GM21381 (cell line): ENCODE measurements at regions not wholly inside any gene's neighbourhood (a gene's known extent, or its start where the extent isn't known, plus 50 kb on each side); places are given as distances from the start of the nearest gene placed in this dataset.
"Not testable (repeated sequence)": the region's sequence is repeated elsewhere in the genome, so short reads cannot be mapped to it uniquely, and the experiment has no call there.

ENCODE experiments used
- ATAC-seq: cut with Tn5 transposase; IDR thresholded peaks from one replicate; pipeline ENCODE4 v1.9.1; 2021; ENCODE audit warnings: mild to moderate bottlenecking, moderate library complexity; ENCODE audit not compliant: unreplicated experiment

- no peak for ATAC-seq
These were observed 161.2 kb downstream of the C9orf50 start for GRCh38 chr9:129459547-129460322.

- ATAC-seq = no peak
These were observed 162.0 kb downstream of the C9orf50 start for GRCh38 chr9:129458663-129459546.

GRCh38 chr9:129458155-129458661, 162.7 kb downstream of the C9orf50 start:
- ATAC-seq = no peak

- ATAC-seq = no peak
These were observed 163.5 kb downstream of the C9orf50 start for GRCh38 chr9:129457325-129457779.

GRCh38 chr9:129456549-129457324, 164.2 kb downstream of the C9orf50 start:
- no peak for ATAC-seq

GRCh38 chr9:129455151-129455995, 165.5 kb downstream of the C9orf50 start:
- ATAC-seq = no peak

- no peak for ATAC-seq
These were observed 166.3 kb downstream of the C9orf50 start for GRCh38 chr9:129454467-129455067.

- ATAC-seq = no peak
These were observed 167.2 kb downstream of the C9orf50 start for GRCh38 chr9:129453734-129454133.

- ATAC-seq = no peak
These were observed 169.2 kb downstream of the C9orf50 start for GRCh38 chr9:129451669-129452068.

GRCh38 chr9:129451089-129451656, 169.7 kb downstream of the C9orf50 start:
- ATAC-seq = no peak

- ATAC-seq = no peak
These were observed 171.8 kb downstream of the C9orf50 start for GRCh38 chr9:129449066-129449465.

- ATAC-seq = no peak
These were observed 173.9 kb downstream of the C9orf50 start for GRCh38 chr9:129446828-129447550.

GRCh38 chr9:129445794-129446306, 175.1 kb downstream of the C9orf50 start:
- ATAC-seq = no peak

- ATAC-seq = not testable (repeated sequence)
These were observed 177.3 kb downstream of the C9orf50 start for GRCh38 chr9:129443515-129444164.

GRCh38 chr9:129442803-129443511, 177.9 kb downstream of the C9orf50 start:
- ATAC-seq = no peak

GRCh38 chr9:129441852-129442251, 179.0 kb downstream of the C9orf50 start:
- no peak for ATAC-seq
